ENCODE measurements at regions not wholly inside any gene's neighbourhood (a gene's known extent, or its start where the extent isn't known, plus 50 kb on each side); places are given as distances from the start of the nearest gene placed in this dataset.

- no peak for TF ChIP-seq POLR2AphosphoS5 (IDR thresholded peaks at IDR 0.05; ENCODE audit: low read depth, low read length)
- no peak for TF ChIP-seq FOXP2 (optimal IDR thresholded peaks at IDR 0.05; ENCODE audit: borderline replicate concordance, extremely low read depth, extremely low read length, insufficient read depth)
- no peak for TF ChIP-seq TAF1 (IDR thresholded peaks at IDR 0.05; ENCODE audit: borderline replicate concordance, insufficient read depth, low read length)
- TF ChIP-seq, protein P1, sequence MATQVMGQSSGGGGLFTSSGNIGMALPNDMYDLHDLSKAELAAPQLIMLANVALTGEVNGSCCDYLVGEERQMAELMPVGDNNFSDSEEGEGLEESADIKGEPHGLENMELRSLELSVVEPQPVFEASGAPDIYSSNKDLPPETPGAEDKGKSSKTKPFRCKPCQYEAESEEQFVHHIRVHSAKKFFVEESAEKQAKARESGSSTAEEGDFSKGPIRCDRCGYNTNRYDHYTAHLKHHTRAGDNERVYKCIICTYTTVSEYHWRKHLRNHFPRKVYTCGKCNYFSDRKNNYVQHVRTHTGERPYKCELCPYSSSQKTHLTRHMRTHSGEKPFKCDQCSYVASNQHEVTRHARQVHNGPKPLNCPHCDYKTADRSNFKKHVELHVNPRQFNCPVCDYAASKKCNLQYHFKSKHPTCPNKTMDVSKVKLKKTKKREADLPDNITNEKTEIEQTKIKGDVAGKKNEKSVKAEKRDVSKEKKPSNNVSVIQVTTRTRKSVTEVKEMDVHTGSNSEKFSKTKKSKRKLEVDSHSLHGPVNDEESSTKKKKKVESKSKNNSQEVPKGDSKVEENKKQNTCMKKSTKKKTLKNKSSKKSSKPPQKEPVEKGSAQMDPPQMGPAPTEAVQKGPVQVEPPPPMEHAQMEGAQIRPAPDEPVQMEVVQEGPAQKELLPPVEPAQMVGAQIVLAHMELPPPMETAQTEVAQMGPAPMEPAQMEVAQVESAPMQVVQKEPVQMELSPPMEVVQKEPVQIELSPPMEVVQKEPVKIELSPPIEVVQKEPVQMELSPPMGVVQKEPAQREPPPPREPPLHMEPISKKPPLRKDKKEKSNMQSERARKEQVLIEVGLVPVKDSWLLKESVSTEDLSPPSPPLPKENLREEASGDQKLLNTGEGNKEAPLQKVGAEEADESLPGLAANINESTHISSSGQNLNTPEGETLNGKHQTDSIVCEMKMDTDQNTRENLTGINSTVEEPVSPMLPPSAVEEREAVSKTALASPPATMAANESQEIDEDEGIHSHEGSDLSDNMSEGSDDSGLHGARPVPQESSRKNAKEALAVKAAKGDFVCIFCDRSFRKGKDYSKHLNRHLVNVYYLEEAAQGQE (IDR thresholded peaks at IDR 0.05; ENCODE audit: insufficient read depth in 1 of 2, low read depth in 2 of 2, low read length in 2 of 2), result no peak
- no peak for TF ChIP-seq SIN3A (IDR thresholded peaks at IDR 0.05; ENCODE audit: borderline replicate concordance, insufficient read depth, low read length)
Observed at GRCh38 chr5:56575821-56576220, 239.5 kb upstream of the MAP3K1 start.

DNA sequence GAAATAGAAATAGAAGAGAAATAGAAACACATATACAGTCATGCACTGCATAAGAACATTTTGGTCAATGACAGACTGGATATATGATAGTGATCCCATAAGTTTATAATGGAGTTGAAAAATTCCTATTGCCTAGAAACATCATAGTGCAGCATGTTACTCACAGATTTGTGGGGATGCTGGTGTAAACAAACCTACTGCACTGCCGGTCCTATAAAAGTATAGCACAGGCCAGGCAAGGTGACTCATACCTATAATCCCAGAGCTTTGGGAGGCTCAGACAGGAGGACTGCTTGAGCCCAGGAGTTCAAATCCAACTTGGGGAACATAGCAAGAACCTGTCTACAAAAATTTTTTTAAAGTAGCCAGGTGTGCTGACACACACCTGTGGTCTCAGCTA is 240.6 kb upstream of the MAP3K1 start:
- TF ChIP-seq, protein P1 (IDR thresholded peaks at IDR 0.05; ENCODE audit: insufficient read depth in 1 of 2, low read depth in 2 of 2, low read length in 2 of 2), result no peak
- TF ChIP-seq FOXP2 (optimal IDR thresholded peaks at IDR 0.05; ENCODE audit: borderline replicate concordance, extremely low read depth, extremely low read length, insufficient read depth) (no peak), TAF1 (IDR thresholded peaks at IDR 0.05; ENCODE audit: borderline replicate concordance, insufficient read depth, low read length) (no peak), SIN3A (IDR thresholded peaks at IDR 0.05; ENCODE audit: borderline replicate concordance, insufficient read depth, low read length) (no peak), POLR2AphosphoS5 (IDR thresholded peaks at IDR 0.05; ENCODE audit: low read depth, low read length) (no peak)

DNA sequence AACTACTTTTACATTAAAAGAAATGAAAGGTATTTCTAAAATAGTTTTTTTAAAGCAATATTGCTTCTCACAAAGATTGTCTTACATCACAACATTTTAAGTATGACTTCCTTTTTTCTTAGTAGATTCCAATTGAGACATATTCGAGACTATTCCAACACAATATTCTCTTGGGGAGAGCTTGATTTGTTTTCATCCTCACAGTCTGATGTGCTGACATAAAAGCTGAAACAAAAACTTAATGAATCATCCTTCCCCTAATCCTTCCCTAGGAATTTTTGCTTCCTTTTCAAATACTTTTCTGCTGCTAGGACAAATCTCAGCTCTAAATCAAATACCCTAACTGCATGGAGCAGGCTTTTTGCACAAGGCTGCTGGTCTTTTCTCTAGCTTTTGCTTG is 245.8 kb upstream of the MAP3K1 start:
- TF ChIP-seq POLR2AphosphoS5 (IDR thresholded peaks at IDR 0.05; ENCODE audit: low read depth, low read length) (no peak), FOXP2 (optimal IDR thresholded peaks at IDR 0.05; ENCODE audit: borderline replicate concordance, extremely low read depth, extremely low read length, insufficient read depth) (no peak), SIN3A (IDR thresholded peaks at IDR 0.05; ENCODE audit: borderline replicate concordance, insufficient read depth, low read length) (no peak), TAF1 (IDR thresholded peaks at IDR 0.05; ENCODE audit: borderline replicate concordance, insufficient read depth, low read length) (no peak)
- TF ChIP-seq, protein P1 (IDR thresholded peaks at IDR 0.05; ENCODE audit: insufficient read depth in 1 of 2, low read depth in 2 of 2, low read length in 2 of 2), result no peak

DNA sequence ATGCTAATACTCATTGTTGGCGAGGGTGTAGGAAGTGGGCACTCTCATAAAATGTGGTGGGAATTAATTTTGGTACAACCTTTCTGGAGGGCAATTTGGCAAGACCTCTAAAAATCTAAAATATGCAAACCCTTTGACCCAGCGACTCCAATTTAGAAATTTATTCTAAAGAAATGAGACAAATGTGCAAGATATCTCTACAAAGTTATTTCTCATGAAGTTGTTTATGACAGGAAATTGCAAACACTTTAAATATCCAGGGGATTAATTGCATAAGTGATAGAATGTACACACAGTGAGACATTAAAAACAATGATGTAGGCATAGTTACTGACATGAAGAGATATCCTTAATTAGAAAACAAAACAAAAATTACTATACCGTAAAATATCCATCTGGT is 246.3 kb upstream of the MAP3K1 start:
- TF ChIP-seq FOXP2 (optimal IDR thresholded peaks at IDR 0.05; ENCODE audit: borderline replicate concordance, extremely low read depth, extremely low read length, insufficient read depth) (no peak), SIN3A (IDR thresholded peaks at IDR 0.05; ENCODE audit: borderline replicate concordance, insufficient read depth, low read length) (no peak), POLR2AphosphoS5 (IDR thresholded peaks at IDR 0.05; ENCODE audit: low read depth, low read length) (no peak), TAF1 (IDR thresholded peaks at IDR 0.05; ENCODE audit: borderline replicate concordance, insufficient read depth, low read length) (no peak)
- TF ChIP-seq, protein P1 (IDR thresholded peaks at IDR 0.05; ENCODE audit: insufficient read depth in 1 of 2, low read depth in 2 of 2, low read length in 2 of 2), result no peak

- TF ChIP-seq TAF1 (IDR thresholded peaks at IDR 0.05; ENCODE audit: borderline replicate concordance, insufficient read depth, low read length) (no peak), SIN3A (IDR thresholded peaks at IDR 0.05; ENCODE audit: borderline replicate concordance, insufficient read depth, low read length) (no peak)
Observed at GRCh38 chr5:56567278-56567677, 248.1 kb upstream of the MAP3K1 start.

Measured in PFSK-1 (cell line).